GM23338 (cell line): ENCODE measurements at regions not wholly inside any gene's neighbourhood (a gene's known extent, or its start where the extent isn't known, plus 50 kb on each side); places are given as distances from the start of the nearest gene placed in this dataset.

ENCODE experiments used
- ATAC-seq: fragments of 200-7000 bp; cut with Tn5 transposase; 3 replicates; pipeline ENCODE4 v1.9.1; 2020
- DNase-seq: peaks from one replicate; pipeline ENCODE4 v3.0.0-alpha.2; 2015; ENCODE audit warnings: low spot score
- H2AFZ ChIP-seq: fragments of 200-600 bp; sonication (generic); 2 replicates; pipeline ENCODE4 v1.8.0; 2016; ENCODE audit warnings: antibody characterized with exemption, mild to moderate bottlenecking, moderate library complexity
- H3F3A ChIP-seq: fragments of 200-600 bp; sonication (generic); replicated peaks from 2 replicates; pipeline ENCODE4 v1.8.0; 2017; ENCODE audit warnings: antibody characterized with exemption, mixed run types, low read depth
- H3K27ac ChIP-seq: fragments of 200-600 bp; sonication (generic); 2 replicates; pipeline ENCODE4 v1.6.1; 2016; ENCODE audit warnings: low read depth
- H3K27me3 ChIP-seq: fragments of 200-600 bp; sonication (generic); 2 replicates; pipeline ENCODE4 v1.8.0; 2016; ENCODE audit warnings: mild to moderate bottlenecking, mixed run types, moderate library complexity; ENCODE audit not compliant: insufficient read depth
- H3K36me3 ChIP-seq: fragments of 200-600 bp; sonication (generic); 2 replicates; pipeline ENCODE4 v1.8.0; 2016; ENCODE audit warnings: mild to moderate bottlenecking; ENCODE audit not compliant: insufficient read depth
- H3K4me1 ChIP-seq: fragments of 200-600 bp; sonication (generic); 2 replicates; pipeline ENCODE4 v1.8.0; 2016; ENCODE audit warnings: mild to moderate bottlenecking, moderate library complexity; ENCODE audit not compliant: insufficient read depth
- H3K4me2 ChIP-seq: fragments of 200-600 bp; sonication (generic); 2 replicates; pipeline ENCODE4 v1.7.1; 2017; ENCODE audit warnings: mixed run types
- H3K4me3 ChIP-seq: fragments of 200-600 bp; sonication (generic); 2 replicates; pipeline ENCODE4 v1.6.1; 2016; ENCODE audit warnings: mixed run types
- H3K79me2 ChIP-seq: fragments of 200-600 bp; sonication (generic); replicated peaks from 2 replicates; pipeline ENCODE4 v1.8.0; 2017; ENCODE audit warnings: mild to moderate bottlenecking; ENCODE audit not compliant: insufficient read depth
- H3K9me2 ChIP-seq: fragments of 200-600 bp; sonication (generic); 2 replicates; pipeline ENCODE4 v1.8.0; 2017; ENCODE audit not compliant: insufficient read depth
- H4K20me1 ChIP-seq: fragments of 200-600 bp; sonication (generic); replicated peaks from 2 replicates; pipeline ENCODE4 v1.8.0; 2017; ENCODE audit warnings: mild to moderate bottlenecking; ENCODE audit not compliant: insufficient read depth
- H3K27ac Mint-ChIP-seq: 2 replicates; pipeline ENCODE4 v1.8.0; 2020; ENCODE audit warnings: inconsistent platforms, mild to moderate bottlenecking, moderate library complexity, mixed read lengths
- H3K27me3 Mint-ChIP-seq: 3 replicates; pipeline ENCODE4 v1.8.0; 2022; ENCODE audit warnings: low read depth, mild to moderate bottlenecking, moderate library complexity, mixed read lengths, inconsistent platforms; ENCODE audit not compliant: insufficient read depth, poor library complexity
- H3K36me3 Mint-ChIP-seq: 3 replicates; pipeline ENCODE4 v1.8.0; 2021; ENCODE audit warnings: low read depth, mild to moderate bottlenecking, inconsistent platforms, moderate library complexity, mixed read lengths
- H3K4me1 Mint-ChIP-seq: 3 replicates; pipeline ENCODE4 v1.8.0; 2020; ENCODE audit warnings: mild to moderate bottlenecking, inconsistent platforms, mixed read lengths
- H3K4me3 Mint-ChIP-seq: 3 replicates; pipeline ENCODE4 v1.8.0; 2021; ENCODE audit warnings: moderate library complexity, mild to moderate bottlenecking, inconsistent platforms, mixed read lengths
- H3K9me3 Mint-ChIP-seq: 3 replicates; pipeline ENCODE4 v1.8.0; 2020; ENCODE audit warnings: moderate library complexity, mild to moderate bottlenecking, inconsistent platforms, mixed read lengths
- CREB1 ChIP-seq: fragments of 250-450 bp; sonication (Bioruptor Pico); IDR thresholded peaks from 2 replicates; pipeline ENCODE4 v1.5.0; 2020; ENCODE audit warnings: low read depth, mild to moderate bottlenecking, moderate library complexity
- EZH2 ChIP-seq: fragments of 200-600 bp; sonication (generic); IDR thresholded peaks from one replicate; pipeline ENCODE4 v1.8.0; 2017; ENCODE audit warnings: antibody characterized with exemption, mild to moderate bottlenecking, low read depth; ENCODE audit not compliant: unreplicated experiment
- EZH2phosphoT487 ChIP-seq: fragments of 200-600 bp; sonication (generic); IDR thresholded peaks from one replicate; pipeline ENCODE4 v1.8.1; 2018; ENCODE audit warnings: antibody characterized with exemption; ENCODE audit not compliant: unreplicated experiment
- JUNB ChIP-seq: IDR thresholded peaks from one replicate; pipeline ENCODE4 v1.6.1; 2016; ENCODE audit warnings: antibody characterized with exemption; ENCODE audit not compliant: unreplicated experiment
- NANOG ChIP-seq: IDR thresholded peaks from 2 replicates; pipeline ENCODE4 v1.6.1; 2016; ENCODE audit warnings: antibody characterized with exemption, borderline replicate concordance
- POLR2AphosphoS5 ChIP-seq: IDR thresholded peaks from 2 replicates; pipeline ENCODE4 v1.6.1; 2016; ENCODE audit warnings: antibody characterized with exemption, low read depth
- STAT1 ChIP-seq: IDR thresholded peaks from one replicate; pipeline ENCODE4 v1.6.1; 2016; ENCODE audit warnings: antibody characterized with exemption; ENCODE audit not compliant: unreplicated experiment
- ZNF114 ChIP-seq: fragments of 250-450 bp; sonication (Bioruptor Pico); IDR thresholded peaks from 2 replicates; pipeline ENCODE4 v1.5.0; 2020; ENCODE audit warnings: mild to moderate bottlenecking, moderate library complexity
- ZNF331 ChIP-seq: fragments of 250-450 bp; sonication (Bioruptor Pico); IDR thresholded peaks from 2 replicates; pipeline ENCODE4 v1.5.0; 2020; ENCODE audit warnings: low read depth, mild to moderate bottlenecking, moderate library complexity
- TF ChIP-seq, protein P1 (sequence below): IDR thresholded peaks from 2 replicates; pipeline ENCODE4 v1.6.1; 2016; ENCODE audit warnings: antibody characterized with exemption
- TF ChIP-seq, protein P2 (sequence below), 2 experiments: fragments of 200-600 bp in 1 of 2; sonication (generic) in 1 of 2; conservative IDR thresholded peaks; 2 replicates each; pipeline versions ENCODE4 v1.5.1 to v1.6.1; 2016 to 2017; ENCODE audit warnings: antibody characterized with exemption in 2 of 2, low read depth in 2 of 2, mild to moderate bottlenecking in 2 of 2, moderate library complexity in 1 of 2

GRCh38 chr11:104246590-104246989, 82.6 kb upstream of the PDGFD start (continued):
- TF ChIP-seq NANOG (no peak), ZNF114 (CRISPR knock-in tag) (no peak)

GRCh38 chr11:104238916-104239315, 75.0 kb upstream of the PDGFD start:
- H3K27me3 Mint-ChIP-seq: no peaks in the 10 kb centered on the region
- no peak overlapping the region for H3K4me2 ChIP-seq
- TF ChIP-seq ZNF114 (CRISPR knock-in tag) (no peak), JUNB (no peak), EZH2phosphoT487 (no peak), STAT1 (no peak)
- TF ChIP-seq, protein P1, sequence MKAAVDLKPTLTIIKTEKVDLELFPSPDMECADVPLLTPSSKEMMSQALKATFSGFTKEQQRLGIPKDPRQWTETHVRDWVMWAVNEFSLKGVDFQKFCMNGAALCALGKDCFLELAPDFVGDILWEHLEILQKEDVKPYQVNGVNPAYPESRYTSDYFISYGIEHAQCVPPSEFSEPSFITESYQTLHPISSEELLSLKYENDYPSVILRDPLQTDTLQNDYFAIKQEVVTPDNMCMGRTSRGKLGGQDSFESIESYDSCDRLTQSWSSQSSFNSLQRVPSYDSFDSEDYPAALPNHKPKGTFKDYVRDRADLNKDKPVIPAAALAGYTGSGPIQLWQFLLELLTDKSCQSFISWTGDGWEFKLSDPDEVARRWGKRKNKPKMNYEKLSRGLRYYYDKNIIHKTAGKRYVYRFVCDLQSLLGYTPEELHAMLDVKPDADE: no peak
- H3K27ac ChIP-seq: no peak overlapping the region
- H3K9me2 ChIP-seq: no peaks in the 10 kb centered on the region
- no peak for DNase-seq
- no peaks in the 10 kb centered on the region for H3K4me1 ChIP-seq
- no peaks in the 10 kb centered on the region for H3K9me3 Mint-ChIP-seq
- no peak overlapping the region for H2AFZ ChIP-seq
- H3F3A ChIP-seq: no peaks in the 10 kb centered on the region
- H3K4me3 Mint-ChIP-seq: no peak overlapping the region
- H4K20me1 ChIP-seq: no peaks in the 10 kb centered on the region
- H3K36me3 ChIP-seq: no peaks in the 10 kb centered on the region
- no peaks in the 10 kb centered on the region for H3K79me2 ChIP-seq
- H3K27me3 ChIP-seq: no peaks in the 10 kb centered on the region
- H3K36me3 Mint-ChIP-seq: no peaks in the 10 kb centered on the region
- H3K4me1 Mint-ChIP-seq: no peaks in the 10 kb centered on the region
- no peak for ATAC-seq
- no peak overlapping the region for H3K4me3 ChIP-seq
- no peak overlapping the region for H3K27ac Mint-ChIP-seq

DNA sequence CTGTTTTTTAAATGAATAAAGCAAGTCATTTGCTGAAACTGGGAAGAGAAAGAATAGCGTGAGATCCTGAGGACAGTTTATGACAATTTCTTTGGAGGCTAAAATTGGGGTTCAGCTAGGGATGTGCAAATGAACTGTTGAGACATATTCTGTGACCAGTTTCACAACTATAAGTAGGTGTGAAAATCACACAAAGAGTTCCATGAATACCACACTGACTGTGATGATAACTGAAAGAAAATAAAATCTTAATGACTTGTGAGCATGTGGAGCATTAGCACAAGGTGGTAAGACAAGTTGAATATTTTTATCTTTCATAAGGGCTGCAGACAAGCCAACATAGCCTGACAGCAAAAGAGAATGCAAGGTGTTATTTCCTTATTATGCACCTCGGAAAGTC, 61.1 kb upstream of the PDGFD start:
- no peak for ATAC-seq
- Mint-ChIP-seq H3K4me3 (no peak overlapping the region), H3K27ac (no peak overlapping the region), H3K9me3 (no peaks in the 10 kb centered on the region), H3K36me3 (no peaks in the 10 kb centered on the region), H3K27me3 (peaks cover 3% of the 10 kb centered on the region), H3K4me1 (no peaks in the 10 kb centered on the region)
- Histone ChIP-seq H2AFZ (no peak overlapping the region), H4K20me1 (no peaks in the 10 kb centered on the region), H3K27me3 (no peaks in the 10 kb centered on the region), H3K4me1 (no peaks in the 10 kb centered on the region), H3K36me3 (no peaks in the 10 kb centered on the region), H3K4me3 (no peak overlapping the region), H3K79me2 (no peaks in the 10 kb centered on the region), H3K9me2 (peaks cover 6% of the 10 kb centered on the region; the same call in 1 of the 2 replicates), H3K27ac (no peak overlapping the region), H3K4me2 (no peak overlapping the region), H3F3A (no peaks in the 10 kb centered on the region)
- TF ChIP-seq CREB1 (CRISPR knock-in tag): no peak
- TF ChIP-seq, protein P1: no peak
- no peak for TF ChIP-seq EZH2
- TF ChIP-seq POLR2AphosphoS5: no peak
- TF ChIP-seq ZNF331 (CRISPR knock-in tag): no peak
- TF ChIP-seq NANOG: no peak
- TF ChIP-seq, protein P2, sequence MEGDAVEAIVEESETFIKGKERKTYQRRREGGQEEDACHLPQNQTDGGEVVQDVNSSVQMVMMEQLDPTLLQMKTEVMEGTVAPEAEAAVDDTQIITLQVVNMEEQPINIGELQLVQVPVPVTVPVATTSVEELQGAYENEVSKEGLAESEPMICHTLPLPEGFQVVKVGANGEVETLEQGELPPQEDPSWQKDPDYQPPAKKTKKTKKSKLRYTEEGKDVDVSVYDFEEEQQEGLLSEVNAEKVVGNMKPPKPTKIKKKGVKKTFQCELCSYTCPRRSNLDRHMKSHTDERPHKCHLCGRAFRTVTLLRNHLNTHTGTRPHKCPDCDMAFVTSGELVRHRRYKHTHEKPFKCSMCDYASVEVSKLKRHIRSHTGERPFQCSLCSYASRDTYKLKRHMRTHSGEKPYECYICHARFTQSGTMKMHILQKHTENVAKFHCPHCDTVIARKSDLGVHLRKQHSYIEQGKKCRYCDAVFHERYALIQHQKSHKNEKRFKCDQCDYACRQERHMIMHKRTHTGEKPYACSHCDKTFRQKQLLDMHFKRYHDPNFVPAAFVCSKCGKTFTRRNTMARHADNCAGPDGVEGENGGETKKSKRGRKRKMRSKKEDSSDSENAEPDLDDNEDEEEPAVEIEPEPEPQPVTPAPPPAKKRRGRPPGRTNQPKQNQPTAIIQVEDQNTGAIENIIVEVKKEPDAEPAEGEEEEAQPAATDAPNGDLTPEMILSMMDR (conservative IDR thresholded peaks at IDR 0.05; ENCODE audit: low read depth in 2 of 2): no peak
- no peak for DNase-seq
